ENCODE measurements at regions not wholly inside any gene's neighbourhood (a gene's known extent, or its start where the extent isn't known, plus 50 kb on each side); places are given as distances from the start of the nearest gene placed in this dataset.
A peak's percentile ranks its signal among the peaks of the same experiment; 100 is the strongest.

DNA sequence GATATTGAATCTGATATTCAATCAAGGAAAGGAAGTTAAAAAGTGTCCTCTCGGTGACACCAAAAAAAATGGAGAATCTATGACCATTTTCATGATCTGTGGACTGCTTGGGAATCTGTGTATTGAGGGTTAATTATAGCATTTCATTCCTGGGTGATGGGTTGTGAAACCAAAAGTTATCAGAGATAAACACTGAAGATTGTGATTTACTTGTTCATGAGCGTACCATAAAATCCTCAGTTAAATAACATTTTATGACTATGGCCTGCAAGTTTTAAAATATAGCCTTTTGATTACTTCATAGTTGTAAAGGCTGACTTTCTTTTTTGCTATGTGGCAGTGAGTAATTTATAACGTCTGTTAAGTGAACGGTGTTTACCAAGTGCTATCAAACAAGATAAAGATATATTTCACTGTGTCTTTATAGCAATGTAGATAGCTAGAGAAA, 267.9 kb upstream of the SEMA6A start:
- TF ChIP-seq FOXK2 (IDR thresholded peaks at IDR 0.05) (no peak), FOXM1 (IDR thresholded peaks at IDR 0.05; ENCODE audit: borderline replicate concordance) (no peak), SP1 (IDR thresholded peaks at IDR 0.05) (no peak), SUZ12 (IDR thresholded peaks at IDR 0.05) (no peak), ELF4 (IDR thresholded peaks at IDR 0.05) (no peak), LEF1 (IDR thresholded peaks at IDR 0.05; ENCODE audit: borderline replicate concordance) (peak; percentile 62; the same call in 1 of the 2 replicates), BHLHE40 (IDR thresholded peaks at IDR 0.05; ENCODE audit: borderline replicate concordance) (no peak), ZNF384 (IDR thresholded peaks at IDR 0.05) (peak; percentile 97), FOXA1 (IDR thresholded peaks at IDR 0.05) (peak; percentile 83), CTBP1 (IDR thresholded peaks at IDR 0.05; ENCODE audit: borderline replicate concordance) (peak; percentile 92), L3MBTL2 (conservative IDR thresholded peaks at IDR 0.05) (0 out of 2 replicates have a peak, but pooled peaks have one; percentile 4), HDGF (IDR thresholded peaks at IDR 0.05; ENCODE audit: borderline replicate concordance) (no peak)
- TF ChIP-seq, protein P1, sequence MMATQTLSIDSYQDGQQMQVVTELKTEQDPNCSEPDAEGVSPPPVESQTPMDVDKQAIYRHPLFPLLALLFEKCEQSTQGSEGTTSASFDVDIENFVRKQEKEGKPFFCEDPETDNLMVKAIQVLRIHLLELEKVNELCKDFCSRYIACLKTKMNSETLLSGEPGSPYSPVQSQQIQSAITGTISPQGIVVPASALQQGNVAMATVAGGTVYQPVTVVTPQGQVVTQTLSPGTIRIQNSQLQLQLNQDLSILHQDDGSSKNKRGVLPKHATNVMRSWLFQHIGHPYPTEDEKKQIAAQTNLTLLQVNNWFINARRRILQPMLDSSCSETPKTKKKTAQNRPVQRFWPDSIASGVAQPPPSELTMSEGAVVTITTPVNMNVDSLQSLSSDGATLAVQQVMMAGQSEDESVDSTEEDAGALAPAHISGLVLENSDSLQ (IDR thresholded peaks at IDR 0.05), result peak; percentile 96

Measured in HEK293T (cell line).